ENCODE measurements at regions not wholly inside any gene's neighbourhood (a gene's known extent, or its start where the extent isn't known, plus 50 kb on each side); places are given as distances from the start of the nearest gene placed in this dataset.

DNA sequence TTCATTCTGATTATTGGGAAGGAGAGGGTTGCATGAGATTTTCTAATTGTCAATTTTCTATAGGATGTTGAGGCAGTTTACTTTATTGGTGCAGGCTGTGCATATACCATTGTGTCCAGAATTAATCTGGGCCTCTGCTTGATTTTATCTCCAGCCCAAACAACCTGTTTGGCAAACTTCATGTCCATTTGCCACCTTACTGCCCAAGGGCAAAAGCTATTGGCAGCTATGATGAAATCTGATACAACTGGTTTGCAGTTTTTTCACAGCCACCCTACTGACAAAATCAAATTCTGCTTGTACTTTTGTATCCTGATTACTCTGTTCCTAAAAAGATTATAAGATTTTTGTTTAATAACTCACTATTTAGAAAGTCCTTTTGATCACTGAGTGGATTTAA is 789.2 kb upstream of the FBXO33 start:
- Mint-ChIP-seq H3K4me1 (no peaks in the 10 kb centered on the region), H3K27ac (no peak overlapping the region), H3K9me3 (peaks cover under 1% of the 10 kb centered on the region; the same call in 1 of the 3 replicates), H3K4me3 (no peak overlapping the region), H3K36me3 (ENCODE audit: low read depth) (no peaks in the 10 kb centered on the region), H3K27me3 (ENCODE audit: insufficient read depth, low read depth, poor library complexity) (no peaks in the 10 kb centered on the region)
- Histone ChIP-seq H3K4me1 (ENCODE audit: insufficient read depth) (no peaks in the 10 kb centered on the region), H4K20me1 (replicated peaks; ENCODE audit: insufficient read depth) (no peaks in the 10 kb centered on the region), H3K36me3 (ENCODE audit: insufficient read depth) (no peaks in the 10 kb centered on the region), H3K9me2 (ENCODE audit: insufficient read depth) (no peaks in the 10 kb centered on the region), H3F3A (replicated peaks; ENCODE audit: low read depth) (no peaks in the 10 kb centered on the region), H3K79me2 (replicated peaks; ENCODE audit: insufficient read depth) (no peaks in the 10 kb centered on the region), H3K4me3 (no peak overlapping the region), H2AFZ (no peak overlapping the region), H3K4me2 (no peak overlapping the region), H3K27me3 (ENCODE audit: insufficient read depth) (no peaks in the 10 kb centered on the region), H3K27ac (ENCODE audit: low read depth) (no peak overlapping the region)
- DNase-seq (ENCODE audit: low spot score) = no peak
- no peak for ATAC-seq
- TF ChIP-seq NANOG (IDR thresholded peaks at IDR 0.05; ENCODE audit: borderline replicate concordance) (no peak), POLR2AphosphoS5 (IDR thresholded peaks at IDR 0.05; ENCODE audit: low read depth) (no peak), STAT1 (IDR thresholded peaks at IDR 0.05; ENCODE audit: unreplicated experiment) (no peak), JUNB (IDR thresholded peaks at IDR 0.05; ENCODE audit: unreplicated experiment) (no peak)
- TF ChIP-seq, protein P1, sequence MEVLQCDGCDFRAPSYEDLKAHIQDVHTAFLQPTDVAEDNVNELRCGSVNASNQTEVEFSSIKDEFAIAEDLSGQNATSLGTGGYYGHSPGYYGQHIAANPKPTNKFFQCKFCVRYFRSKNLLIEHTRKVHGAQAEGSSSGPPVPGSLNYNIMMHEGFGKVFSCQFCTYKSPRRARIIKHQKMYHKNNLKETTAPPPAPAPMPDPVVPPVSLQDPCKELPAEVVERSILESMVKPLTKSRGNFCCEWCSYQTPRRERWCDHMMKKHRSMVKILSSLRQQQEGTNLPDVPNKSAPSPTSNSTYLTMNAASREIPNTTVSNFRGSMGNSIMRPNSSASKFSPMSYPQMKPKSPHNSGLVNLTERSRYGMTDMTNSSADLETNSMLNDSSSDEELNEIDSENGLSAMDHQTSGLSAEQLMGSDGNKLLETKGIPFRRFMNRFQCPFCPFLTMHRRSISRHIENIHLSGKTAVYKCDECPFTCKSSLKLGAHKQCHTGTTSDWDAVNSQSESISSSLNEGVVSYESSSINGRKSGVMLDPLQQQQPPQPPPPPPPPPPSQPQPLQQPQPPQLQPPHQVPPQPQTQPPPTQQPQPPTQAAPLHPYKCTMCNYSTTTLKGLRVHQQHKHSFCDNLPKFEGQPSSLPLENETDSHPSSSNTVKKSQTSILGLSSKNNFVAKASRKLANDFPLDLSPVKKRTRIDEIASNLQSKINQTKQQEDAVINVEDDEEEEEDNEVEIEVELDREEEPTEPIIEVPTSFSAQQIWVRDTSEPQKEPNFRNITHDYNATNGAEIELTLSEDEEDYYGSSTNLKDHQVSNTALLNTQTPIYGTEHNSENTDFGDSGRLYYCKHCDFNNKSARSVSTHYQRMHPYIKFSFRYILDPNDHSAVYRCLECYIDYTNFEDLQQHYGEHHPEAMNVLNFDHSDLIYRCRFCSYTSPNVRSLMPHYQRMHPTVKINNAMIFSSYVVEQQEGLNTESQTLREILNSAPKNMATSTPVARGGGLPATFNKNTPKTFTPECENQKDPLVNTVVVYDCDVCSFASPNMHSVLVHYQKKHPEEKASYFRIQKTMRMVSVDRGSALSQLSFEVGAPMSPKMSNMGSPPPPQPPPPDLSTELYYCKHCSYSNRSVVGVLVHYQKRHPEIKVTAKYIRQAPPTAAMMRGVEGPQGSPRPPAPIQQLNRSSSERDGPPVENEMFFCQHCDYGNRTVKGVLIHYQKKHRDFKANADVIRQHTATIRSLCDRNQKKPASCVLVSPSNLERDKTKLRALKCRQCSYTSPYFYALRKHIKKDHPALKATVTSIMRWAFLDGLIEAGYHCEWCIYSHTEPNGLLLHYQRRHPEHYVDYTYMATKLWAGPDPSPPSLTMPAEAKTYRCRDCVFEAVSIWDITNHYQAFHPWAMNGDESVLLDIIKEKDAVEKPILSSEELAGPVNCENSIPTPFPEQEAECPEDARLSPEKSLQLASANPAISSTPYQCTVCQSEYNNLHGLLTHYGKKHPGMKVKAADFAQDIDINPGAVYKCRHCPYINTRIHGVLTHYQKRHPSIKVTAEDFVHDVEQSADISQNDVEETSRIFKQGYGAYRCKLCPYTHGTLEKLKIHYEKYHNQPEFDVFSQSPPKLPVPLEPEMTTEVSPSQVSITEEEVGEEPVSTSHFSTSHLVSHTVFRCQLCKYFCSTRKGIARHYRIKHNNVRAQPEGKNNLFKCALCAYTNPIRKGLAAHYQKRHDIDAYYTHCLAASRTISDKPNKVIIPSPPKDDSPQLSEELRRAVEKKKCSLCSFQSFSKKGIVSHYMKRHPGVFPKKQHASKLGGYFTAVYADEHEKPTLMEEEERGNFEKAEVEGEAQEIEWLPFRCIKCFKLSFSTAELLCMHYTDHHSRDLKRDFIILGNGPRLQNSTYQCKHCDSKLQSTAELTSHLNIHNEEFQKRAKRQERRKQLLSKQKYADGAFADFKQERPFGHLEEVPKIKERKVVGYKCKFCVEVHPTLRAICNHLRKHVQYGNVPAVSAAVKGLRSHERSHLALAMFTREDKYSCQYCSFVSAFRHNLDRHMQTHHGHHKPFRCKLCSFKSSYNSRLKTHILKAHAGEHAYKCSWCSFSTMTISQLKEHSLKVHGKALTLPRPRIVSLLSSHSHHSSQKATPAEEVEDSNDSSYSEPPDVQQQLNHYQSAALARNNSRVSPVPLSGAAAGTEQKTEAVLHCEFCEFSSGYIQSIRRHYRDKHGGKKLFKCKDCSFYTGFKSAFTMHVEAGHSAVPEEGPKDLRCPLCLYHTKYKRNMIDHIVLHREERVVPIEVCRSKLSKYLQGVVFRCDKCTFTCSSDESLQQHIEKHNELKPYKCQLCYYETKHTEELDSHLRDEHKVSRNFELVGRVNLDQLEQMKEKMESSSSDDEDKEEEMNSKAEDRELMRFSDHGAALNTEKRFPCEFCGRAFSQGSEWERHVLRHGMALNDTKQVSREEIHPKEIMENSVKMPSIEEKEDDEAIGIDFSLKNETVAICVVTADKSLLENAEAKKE (CRISPR knock-in tag; IDR thresholded peaks at IDR 0.05) = no peak

DNA sequence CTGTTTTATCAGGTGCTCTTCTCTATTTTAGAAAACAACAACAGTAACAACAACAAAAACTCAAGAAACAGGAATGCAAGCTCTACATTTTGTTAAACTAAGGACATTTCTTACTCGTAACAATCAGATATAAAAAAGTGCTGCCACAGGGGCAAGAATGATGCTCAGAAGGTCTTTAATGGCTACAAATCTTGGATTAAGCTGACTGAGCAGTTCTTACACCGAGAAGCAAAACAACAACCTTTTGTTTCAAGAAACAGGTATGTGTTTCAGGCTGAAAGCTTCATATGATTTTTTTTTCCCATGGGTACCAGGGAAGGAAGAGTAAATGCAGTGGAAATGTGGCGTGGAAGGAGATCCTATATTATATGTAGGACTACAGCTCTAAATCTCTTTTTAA is 786.8 kb upstream of the FBXO33 start:
- Histone ChIP-seq H3K27ac (ENCODE audit: low read depth) (no peak overlapping the region), H3K4me3 (no peak overlapping the region), H4K20me1 (replicated peaks; ENCODE audit: insufficient read depth) (no peaks in the 10 kb centered on the region), H3K9me2 (ENCODE audit: insufficient read depth) (no peaks in the 10 kb centered on the region), H3F3A (replicated peaks; ENCODE audit: low read depth) (no peaks in the 10 kb centered on the region), H2AFZ (no peak overlapping the region), H3K4me1 (ENCODE audit: insufficient read depth) (no peaks in the 10 kb centered on the region), H3K79me2 (replicated peaks; ENCODE audit: insufficient read depth) (no peaks in the 10 kb centered on the region), H3K4me2 (no peak overlapping the region), H3K27me3 (ENCODE audit: insufficient read depth) (no peaks in the 10 kb centered on the region), H3K36me3 (ENCODE audit: insufficient read depth) (no peaks in the 10 kb centered on the region)
- no peak overlapping the region for H3K27ac Mint-ChIP-seq
- DNase-seq (ENCODE audit: low spot score) (no peak), ATAC-seq (no peak)
- peaks cover 3% of the 10 kb centered on the region; the same call in 1 of the 3 replicates for H3K9me3 Mint-ChIP-seq
- H3K4me1 Mint-ChIP-seq = no peaks in the 10 kb centered on the region
- H3K4me3 Mint-ChIP-seq = no peak overlapping the region
- peaks cover 2% of the 10 kb centered on the region for H3K27me3 Mint-ChIP-seq (ENCODE audit: insufficient read depth, low read depth, poor library complexity)
- H3K36me3 Mint-ChIP-seq (ENCODE audit: low read depth) = no peaks in the 10 kb centered on the region
- no peak for TF ChIP-seq ZNF331 (CRISPR knock-in tag; IDR thresholded peaks at IDR 0.05; ENCODE audit: low read depth)
- no peak for TF ChIP-seq EZH2phosphoT487 (IDR thresholded peaks at IDR 0.05; ENCODE audit: unreplicated experiment)
- no peak for TF ChIP-seq ZNF114 (CRISPR knock-in tag; IDR thresholded peaks at IDR 0.05)
- TF ChIP-seq CREB1 (CRISPR knock-in tag; IDR thresholded peaks at IDR 0.05; ENCODE audit: low read depth) = no peak
- no peak for TF ChIP-seq STAT1 (IDR thresholded peaks at IDR 0.05; ENCODE audit: unreplicated experiment)
- no peak for TF ChIP-seq JUNB (IDR thresholded peaks at IDR 0.05; ENCODE audit: unreplicated experiment)
- TF ChIP-seq, protein P2, sequence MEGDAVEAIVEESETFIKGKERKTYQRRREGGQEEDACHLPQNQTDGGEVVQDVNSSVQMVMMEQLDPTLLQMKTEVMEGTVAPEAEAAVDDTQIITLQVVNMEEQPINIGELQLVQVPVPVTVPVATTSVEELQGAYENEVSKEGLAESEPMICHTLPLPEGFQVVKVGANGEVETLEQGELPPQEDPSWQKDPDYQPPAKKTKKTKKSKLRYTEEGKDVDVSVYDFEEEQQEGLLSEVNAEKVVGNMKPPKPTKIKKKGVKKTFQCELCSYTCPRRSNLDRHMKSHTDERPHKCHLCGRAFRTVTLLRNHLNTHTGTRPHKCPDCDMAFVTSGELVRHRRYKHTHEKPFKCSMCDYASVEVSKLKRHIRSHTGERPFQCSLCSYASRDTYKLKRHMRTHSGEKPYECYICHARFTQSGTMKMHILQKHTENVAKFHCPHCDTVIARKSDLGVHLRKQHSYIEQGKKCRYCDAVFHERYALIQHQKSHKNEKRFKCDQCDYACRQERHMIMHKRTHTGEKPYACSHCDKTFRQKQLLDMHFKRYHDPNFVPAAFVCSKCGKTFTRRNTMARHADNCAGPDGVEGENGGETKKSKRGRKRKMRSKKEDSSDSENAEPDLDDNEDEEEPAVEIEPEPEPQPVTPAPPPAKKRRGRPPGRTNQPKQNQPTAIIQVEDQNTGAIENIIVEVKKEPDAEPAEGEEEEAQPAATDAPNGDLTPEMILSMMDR (conservative IDR thresholded peaks at IDR 0.05; ENCODE audit: low read depth in 2 of 2) = no peak
- TF ChIP-seq, protein P3, sequence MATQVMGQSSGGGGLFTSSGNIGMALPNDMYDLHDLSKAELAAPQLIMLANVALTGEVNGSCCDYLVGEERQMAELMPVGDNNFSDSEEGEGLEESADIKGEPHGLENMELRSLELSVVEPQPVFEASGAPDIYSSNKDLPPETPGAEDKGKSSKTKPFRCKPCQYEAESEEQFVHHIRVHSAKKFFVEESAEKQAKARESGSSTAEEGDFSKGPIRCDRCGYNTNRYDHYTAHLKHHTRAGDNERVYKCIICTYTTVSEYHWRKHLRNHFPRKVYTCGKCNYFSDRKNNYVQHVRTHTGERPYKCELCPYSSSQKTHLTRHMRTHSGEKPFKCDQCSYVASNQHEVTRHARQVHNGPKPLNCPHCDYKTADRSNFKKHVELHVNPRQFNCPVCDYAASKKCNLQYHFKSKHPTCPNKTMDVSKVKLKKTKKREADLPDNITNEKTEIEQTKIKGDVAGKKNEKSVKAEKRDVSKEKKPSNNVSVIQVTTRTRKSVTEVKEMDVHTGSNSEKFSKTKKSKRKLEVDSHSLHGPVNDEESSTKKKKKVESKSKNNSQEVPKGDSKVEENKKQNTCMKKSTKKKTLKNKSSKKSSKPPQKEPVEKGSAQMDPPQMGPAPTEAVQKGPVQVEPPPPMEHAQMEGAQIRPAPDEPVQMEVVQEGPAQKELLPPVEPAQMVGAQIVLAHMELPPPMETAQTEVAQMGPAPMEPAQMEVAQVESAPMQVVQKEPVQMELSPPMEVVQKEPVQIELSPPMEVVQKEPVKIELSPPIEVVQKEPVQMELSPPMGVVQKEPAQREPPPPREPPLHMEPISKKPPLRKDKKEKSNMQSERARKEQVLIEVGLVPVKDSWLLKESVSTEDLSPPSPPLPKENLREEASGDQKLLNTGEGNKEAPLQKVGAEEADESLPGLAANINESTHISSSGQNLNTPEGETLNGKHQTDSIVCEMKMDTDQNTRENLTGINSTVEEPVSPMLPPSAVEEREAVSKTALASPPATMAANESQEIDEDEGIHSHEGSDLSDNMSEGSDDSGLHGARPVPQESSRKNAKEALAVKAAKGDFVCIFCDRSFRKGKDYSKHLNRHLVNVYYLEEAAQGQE (IDR thresholded peaks at IDR 0.05; ENCODE audit: unreplicated experiment) = no peak
- no peak for TF ChIP-seq EZH2 (IDR thresholded peaks at IDR 0.05; ENCODE audit: low read depth, unreplicated experiment)

All from GM23338 (cell line).